Neutrophil (primary cell): ENCODE measurements at regions not wholly inside any gene's neighbourhood (a gene's known extent, or its start where the extent isn't known, plus 50 kb on each side); places are given as distances from the start of the nearest gene placed in this dataset.

ENCODE experiments used
- H3K27ac ChIP-seq: fragments of 200-600 bp; sonication (generic); 2 replicates; pipeline ENCODE4 v1.5.1; 2016; ENCODE audit warnings: mild to moderate bottlenecking, moderate library complexity
- H3K27me3 ChIP-seq: fragments of 200-600 bp; sonication (generic); 2 replicates; pipeline ENCODE4 v1.6.0; 2016; ENCODE audit warnings: mild to moderate bottlenecking
- H3K36me3 ChIP-seq: fragments of 200-600 bp; sonication (generic); 2 replicates; pipeline ENCODE4 v1.5.1; 2017
- H3K4me1 ChIP-seq, 2 experiments: fragments of 200-600 bp in 1 of 2; sonication (generic) in 1 of 2; 1 replicate in 1 of 2; 2 replicates in 1 of 2; pipeline versions ENCODE4 v1.5.1 to v1.6.1; 2013 to 2016; ENCODE audit warnings: low read depth in 1 of 2, low read length in 1 of 2, mild to moderate bottlenecking in 1 of 2, moderate library complexity in 1 of 2; ENCODE audit not compliant: control insufficient read depth in 1 of 2, insufficient read depth in 1 of 2
- H3K4me3 ChIP-seq, 2 experiments: fragments of 200-600 bp in 1 of 2; sonication (generic) in 1 of 2; 1 replicate in 1 of 2; 2 replicates in 1 of 2; pipeline ENCODE4 v1.5.1; 2013 to 2016; ENCODE audit warnings: low read depth in 1 of 2, low read length in 1 of 2, mild to moderate bottlenecking in 1 of 2, moderate library complexity in 1 of 2
- H3K9me3 ChIP-seq: fragments of 200-600 bp; sonication (generic); 2 replicates; pipeline ENCODE4 v1.5.1; 2016
- TF ChIP-seq, protein P1 (sequence below): fragments of 200-600 bp; sonication (generic); IDR thresholded peaks from 2 replicates; pipeline ENCODE4 v1.5.1; 2016; ENCODE audit warnings: antibody characterized with exemption

DNA sequence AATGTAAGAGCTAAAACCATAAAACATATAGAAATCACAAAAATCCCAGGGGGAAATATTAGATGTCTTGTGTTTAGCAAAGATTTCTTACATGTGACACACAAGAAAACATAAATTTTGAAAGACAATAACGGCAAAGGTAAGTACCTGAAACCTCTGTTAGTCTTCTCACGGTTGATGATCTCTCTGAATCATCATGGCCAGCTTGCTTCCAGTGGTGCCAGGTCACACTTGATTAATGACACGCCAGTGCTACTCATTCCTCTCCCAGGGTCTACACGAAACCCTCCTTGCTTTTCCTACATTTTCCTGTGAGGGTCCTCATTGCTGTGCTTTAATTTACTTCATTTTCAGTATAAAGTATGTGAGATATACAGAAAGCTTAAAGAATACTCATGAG, 114.4 kb upstream of the PARP11 start:
- Histone ChIP-seq H3K36me3 (no peaks in the 10 kb centered on the region), H3K9me3 (peaks cover 5% of the 10 kb centered on the region), H3K4me1 (peaks cover 3 to 7% of the 10 kb centered on the region in 2 experiments), H3K27me3 (no peaks in the 10 kb centered on the region), H3K27ac (no peak overlapping the region), H3K4me3 (no peak overlapping the region)
- TF ChIP-seq, protein P1, sequence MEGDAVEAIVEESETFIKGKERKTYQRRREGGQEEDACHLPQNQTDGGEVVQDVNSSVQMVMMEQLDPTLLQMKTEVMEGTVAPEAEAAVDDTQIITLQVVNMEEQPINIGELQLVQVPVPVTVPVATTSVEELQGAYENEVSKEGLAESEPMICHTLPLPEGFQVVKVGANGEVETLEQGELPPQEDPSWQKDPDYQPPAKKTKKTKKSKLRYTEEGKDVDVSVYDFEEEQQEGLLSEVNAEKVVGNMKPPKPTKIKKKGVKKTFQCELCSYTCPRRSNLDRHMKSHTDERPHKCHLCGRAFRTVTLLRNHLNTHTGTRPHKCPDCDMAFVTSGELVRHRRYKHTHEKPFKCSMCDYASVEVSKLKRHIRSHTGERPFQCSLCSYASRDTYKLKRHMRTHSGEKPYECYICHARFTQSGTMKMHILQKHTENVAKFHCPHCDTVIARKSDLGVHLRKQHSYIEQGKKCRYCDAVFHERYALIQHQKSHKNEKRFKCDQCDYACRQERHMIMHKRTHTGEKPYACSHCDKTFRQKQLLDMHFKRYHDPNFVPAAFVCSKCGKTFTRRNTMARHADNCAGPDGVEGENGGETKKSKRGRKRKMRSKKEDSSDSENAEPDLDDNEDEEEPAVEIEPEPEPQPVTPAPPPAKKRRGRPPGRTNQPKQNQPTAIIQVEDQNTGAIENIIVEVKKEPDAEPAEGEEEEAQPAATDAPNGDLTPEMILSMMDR = no peak

DNA sequence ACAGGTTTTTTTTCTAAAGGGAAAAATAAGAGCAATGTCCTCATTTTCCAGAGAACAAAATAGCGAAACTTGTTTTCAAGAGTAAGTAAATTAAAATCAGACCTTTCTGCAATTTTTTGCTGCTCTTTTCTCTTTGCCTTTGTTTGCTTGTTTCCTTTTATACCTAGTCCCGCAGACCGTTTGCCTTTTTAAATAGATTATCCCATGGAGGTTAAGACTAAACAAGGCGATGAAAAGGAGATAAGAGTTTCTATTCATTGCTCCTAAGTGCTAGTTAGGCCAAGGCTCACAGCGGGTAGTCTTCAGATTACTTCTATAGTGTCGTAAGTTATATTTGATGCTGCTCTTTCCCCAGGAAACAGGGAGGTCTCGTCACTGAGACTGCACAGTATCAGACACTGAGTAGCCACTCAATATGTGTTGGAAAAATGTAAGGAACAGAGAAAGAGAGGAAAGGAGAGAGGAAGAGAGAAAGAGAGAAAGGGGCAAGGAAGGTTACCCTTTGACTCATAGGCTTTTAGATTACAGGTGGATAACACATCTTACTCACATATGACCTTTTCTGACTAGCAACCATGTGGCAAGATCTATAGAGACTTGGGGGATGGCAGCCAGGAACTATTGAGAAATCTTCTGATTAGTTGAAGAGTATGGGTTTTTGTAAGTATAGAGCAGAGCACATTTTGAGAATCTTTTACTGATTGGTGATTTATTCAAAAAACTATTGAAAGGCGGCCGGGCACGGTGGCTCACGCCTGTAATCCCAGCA, 107.5 kb upstream of the PARP11 start:
- Histone ChIP-seq H3K27ac (no peak overlapping the region), H3K9me3 (peaks cover 5% of the 10 kb centered on the region), H3K36me3 (no peaks in the 10 kb centered on the region), H3K4me3 (no peak overlapping the region), H3K4me1 (no peaks in the 10 kb centered on the region), H3K27me3 (no peaks in the 10 kb centered on the region)
- TF ChIP-seq, protein P1 = no peak

DNA sequence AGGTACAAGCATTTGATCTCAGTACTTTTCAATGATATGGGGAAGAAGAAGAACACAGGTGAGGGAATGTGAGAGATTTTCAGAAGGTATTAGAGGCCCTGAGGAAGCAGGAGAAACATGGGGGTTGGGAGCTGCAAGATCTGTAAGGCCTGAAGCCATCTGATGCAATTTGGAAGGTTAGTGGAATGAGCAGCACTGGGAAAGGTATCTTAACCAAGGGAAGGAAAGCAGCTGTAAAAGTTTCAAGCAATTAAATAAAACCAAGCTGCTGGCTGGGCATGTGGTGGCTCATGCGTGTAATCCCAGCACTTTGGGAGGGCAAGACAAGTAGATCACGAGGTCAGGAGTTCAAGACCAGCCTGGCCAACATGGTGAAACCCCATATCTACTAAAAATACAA, 104.4 kb upstream of the PARP11 start:
- H3K4me1 ChIP-seq = no peaks in the 10 kb centered on the region
- H3K27me3 ChIP-seq = no peaks in the 10 kb centered on the region
- H3K9me3 ChIP-seq = no peaks in the 10 kb centered on the region
- no peaks in the 10 kb centered on the region for H3K36me3 ChIP-seq
- TF ChIP-seq, protein P1 = no peak
- no peak overlapping the region for H3K4me3 ChIP-seq
- no peak overlapping the region for H3K27ac ChIP-seq

DNA sequence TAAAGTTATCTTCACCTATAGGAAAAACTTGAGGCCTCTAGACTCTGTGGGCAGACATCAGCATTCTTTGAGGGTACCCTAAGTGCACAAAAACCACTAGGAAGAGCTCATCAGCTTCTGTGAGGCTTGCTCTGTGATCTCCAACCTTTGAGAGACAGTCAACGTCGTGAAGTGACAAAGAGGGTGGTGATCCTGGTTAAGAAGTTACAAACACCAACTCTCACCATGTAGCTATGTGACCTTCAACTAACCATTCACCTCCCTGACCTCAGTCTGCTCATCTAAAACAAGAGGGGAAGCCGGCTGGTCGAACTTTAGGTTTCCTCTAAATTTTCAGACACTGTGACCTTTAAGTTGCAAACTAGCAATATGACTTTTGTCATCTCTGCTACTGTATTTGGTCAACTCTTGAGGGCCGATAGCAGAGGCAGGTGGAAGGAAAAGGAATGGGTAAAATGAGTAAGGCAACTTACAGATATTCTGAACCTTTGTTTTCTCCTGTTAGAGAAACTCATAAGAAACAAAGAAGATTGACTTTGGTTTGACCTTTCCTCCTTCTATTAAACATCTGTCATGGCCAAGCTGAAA, 103.2 kb upstream of the PARP11 start:
- TF ChIP-seq, protein P1 = no peak
- no peaks in the 10 kb centered on the region for H3K9me3 ChIP-seq
- H3K4me3 ChIP-seq = no peak overlapping the region
- no peaks in the 10 kb centered on the region for H3K27me3 ChIP-seq
- H3K36me3 ChIP-seq = no peaks in the 10 kb centered on the region
- H3K4me1 ChIP-seq = no peaks in the 10 kb centered on the region
- no peak overlapping the region for H3K27ac ChIP-seq

DNA sequence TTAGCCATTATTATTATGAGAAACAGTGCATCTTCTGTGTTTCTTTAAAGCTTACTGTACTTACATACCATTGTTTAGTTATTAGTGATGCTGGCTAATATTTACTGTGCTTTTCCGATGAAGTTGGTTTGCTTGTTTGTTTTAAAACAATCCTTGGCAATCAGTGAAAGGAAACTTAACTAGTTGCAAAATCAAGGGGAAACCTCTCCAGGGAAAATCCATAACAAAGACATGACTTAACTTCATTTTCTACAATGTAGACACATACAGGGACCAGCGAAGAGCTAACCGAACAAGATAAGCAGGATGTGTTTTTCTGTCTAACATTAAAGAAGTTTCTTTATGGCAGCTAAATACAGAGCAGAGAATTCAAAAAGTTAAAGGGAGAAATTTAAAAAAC, 102.5 kb upstream of the PARP11 start:
- Histone ChIP-seq H3K9me3 (no peaks in the 10 kb centered on the region), H3K27ac (no peak overlapping the region), H3K4me1 (no peaks in the 10 kb centered on the region), H3K36me3 (no peaks in the 10 kb centered on the region), H3K4me3 (no peak overlapping the region), H3K27me3 (no peaks in the 10 kb centered on the region)
- TF ChIP-seq, protein P1 = no peak
